Astrocyte (in vitro differentiated cells and primary cell): ENCODE measurements at regions not wholly inside any gene's neighbourhood (a gene's known extent, or its start where the extent isn't known, plus 50 kb on each side); places are given as distances from the start of the nearest gene placed in this dataset.

Experiments
- EZH2 ChIP-seq: IDR thresholded peaks from 2 replicates; pipeline ENCODE4 v1.6.1; 2012; ENCODE audit warnings: mild to moderate bottlenecking, low read length, inconsistent platforms; ENCODE audit not compliant: insufficient read depth
- TF ChIP-seq, protein P1 (sequence below): IDR thresholded peaks from 2 replicates; pipeline ENCODE4 v1.5.1; 2011; ENCODE audit warnings: low read depth, mild to moderate bottlenecking, inconsistent platforms, low read length, moderate library complexity; ENCODE audit not compliant: insufficient read depth

DNA sequence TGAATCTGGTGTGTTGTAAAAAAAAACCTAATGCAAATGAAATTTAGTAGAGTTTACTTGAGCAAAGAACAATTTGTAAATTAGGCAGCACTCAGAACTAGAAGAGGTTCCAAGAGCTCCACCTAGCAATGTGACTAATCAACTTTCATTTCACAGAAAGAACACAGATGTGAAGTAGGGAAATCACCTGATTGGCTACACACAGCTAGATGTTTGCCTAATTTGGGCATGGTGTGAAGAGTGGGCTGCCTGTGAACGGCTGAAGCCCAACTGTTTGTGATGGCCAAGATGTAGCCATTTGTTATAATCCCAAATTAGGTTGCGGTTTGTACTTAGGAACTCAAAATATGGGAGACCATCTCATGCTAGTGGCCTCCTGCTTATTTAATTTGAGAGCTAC lies 724.4 kb upstream of the SLITRK5 start:
- TF ChIP-seq, protein P1, sequence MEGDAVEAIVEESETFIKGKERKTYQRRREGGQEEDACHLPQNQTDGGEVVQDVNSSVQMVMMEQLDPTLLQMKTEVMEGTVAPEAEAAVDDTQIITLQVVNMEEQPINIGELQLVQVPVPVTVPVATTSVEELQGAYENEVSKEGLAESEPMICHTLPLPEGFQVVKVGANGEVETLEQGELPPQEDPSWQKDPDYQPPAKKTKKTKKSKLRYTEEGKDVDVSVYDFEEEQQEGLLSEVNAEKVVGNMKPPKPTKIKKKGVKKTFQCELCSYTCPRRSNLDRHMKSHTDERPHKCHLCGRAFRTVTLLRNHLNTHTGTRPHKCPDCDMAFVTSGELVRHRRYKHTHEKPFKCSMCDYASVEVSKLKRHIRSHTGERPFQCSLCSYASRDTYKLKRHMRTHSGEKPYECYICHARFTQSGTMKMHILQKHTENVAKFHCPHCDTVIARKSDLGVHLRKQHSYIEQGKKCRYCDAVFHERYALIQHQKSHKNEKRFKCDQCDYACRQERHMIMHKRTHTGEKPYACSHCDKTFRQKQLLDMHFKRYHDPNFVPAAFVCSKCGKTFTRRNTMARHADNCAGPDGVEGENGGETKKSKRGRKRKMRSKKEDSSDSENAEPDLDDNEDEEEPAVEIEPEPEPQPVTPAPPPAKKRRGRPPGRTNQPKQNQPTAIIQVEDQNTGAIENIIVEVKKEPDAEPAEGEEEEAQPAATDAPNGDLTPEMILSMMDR: no peak
- TF ChIP-seq EZH2: no peak
